GM19467 (cell line): ENCODE measurements at regions not wholly inside any gene's neighbourhood (a gene's known extent, or its start where the extent isn't known, plus 50 kb on each side); places are given as distances from the start of the nearest gene placed in this dataset.
"Not testable (repeated sequence)": the region's sequence is repeated elsewhere in the genome, so short reads cannot be mapped to it uniquely, and the experiment has no call there.

ENCODE experiments used
- ATAC-seq: cut with Tn5 transposase; IDR thresholded peaks from one replicate; pipeline ENCODE4 v1.9.1; 2021; ENCODE audit warnings: mild to moderate bottlenecking, moderate library complexity; ENCODE audit not compliant: unreplicated experiment

GRCh38 chr6:6748001-6748400 is 159.5 kb downstream of the LY86 start:
- no peak for ATAC-seq

GRCh38 chr6:6749702-6750491 is 161.4 kb downstream of the LY86 start:
- no peak for ATAC-seq

- no peak for ATAC-seq
Measured at GRCh38 chr6:6750594-6751265, 162.2 kb downstream of the LY86 start.

- no peak for ATAC-seq
Measured at GRCh38 chr6:6751266-6751596, 162.7 kb downstream of the LY86 start.

GRCh38 chr6:6751619-6752023 is 163.1 kb downstream of the LY86 start:
- ATAC-seq = no peak

- no peak for ATAC-seq
Measured at GRCh38 chr6:6752129-6752528, 163.6 kb downstream of the LY86 start.

GRCh38 chr6:6753301-6753700 is 164.8 kb downstream of the LY86 start:
- no peak for ATAC-seq

GRCh38 chr6:6756526-6756925 is 168.0 kb downstream of the LY86 start:
- no peak for ATAC-seq

GRCh38 chr6:6758546-6758914 is 170.0 kb downstream of the LY86 start:
- ATAC-seq = no peak

- ATAC-seq = peak; percentile 83
Measured at GRCh38 chr6:6758915-6759654, 170.6 kb downstream of the LY86 start.

- no peak for ATAC-seq
Measured at GRCh38 chr6:6760002-6760401, 171.5 kb downstream of the LY86 start.

GRCh38 chr6:6762566-6762965 is 174.0 kb downstream of the LY86 start:
- not testable (repeated sequence) for ATAC-seq

GRCh38 chr6:6764764-6765434 is 176.4 kb downstream of the LY86 start:
- ATAC-seq = no peak

- ATAC-seq = no peak
Measured at GRCh38 chr6:6766230-6766905, 177.8 kb downstream of the LY86 start.

GRCh38 chr6:6769466-6769865 is 180.9 kb downstream of the LY86 start:
- ATAC-seq = no peak

- no peak for ATAC-seq
Measured at GRCh38 chr6:6771224-6771945, 182.9 kb downstream of the LY86 start.

- no peak for ATAC-seq
Measured at GRCh38 chr6:6771964-6772363, 183.4 kb downstream of the LY86 start.

GRCh38 chr6:6772751-6773150 is 184.2 kb downstream of the LY86 start:
- ATAC-seq = no peak

GRCh38 chr6:6775074-6775473 is 186.6 kb downstream of the LY86 start:
- ATAC-seq = no peak

GRCh38 chr6:6780231-6780630 is 191.7 kb downstream of the LY86 start:
- no peak for ATAC-seq
